HFFc6 (cell line): ENCODE measurements at regions not wholly inside any gene's neighbourhood (a gene's known extent, or its start where the extent isn't known, plus 50 kb on each side); places are given as distances from the start of the nearest gene placed in this dataset.

ENCODE experiments used
- DNase-seq: peaks from one replicate; pipeline ENCODE4 v3.0.0-alpha.2; 2018
- H3K27ac Mint-ChIP-seq: 2 replicates; pipeline ENCODE4 v1.8.0; 2020; ENCODE audit warnings: mild to moderate bottlenecking, mixed read lengths
- H3K27me3 Mint-ChIP-seq: 2 replicates; pipeline ENCODE4 v1.8.0; 2021; ENCODE audit warnings: mild to moderate bottlenecking, moderate library complexity, mixed read lengths; ENCODE audit not compliant: insufficient read depth
- H3K36me3 Mint-ChIP-seq: 2 replicates; pipeline ENCODE4 v1.8.0; 2021; ENCODE audit warnings: low read depth, mixed read lengths
- H3K4me1 Mint-ChIP-seq: 2 replicates; pipeline ENCODE4 v1.8.0; 2020; ENCODE audit warnings: low read depth, mixed read lengths
- H3K4me3 Mint-ChIP-seq: 2 replicates; pipeline ENCODE4 v1.8.0; 2020; ENCODE audit warnings: mild to moderate bottlenecking, moderate library complexity, mixed read lengths
- H3K9me3 Mint-ChIP-seq: 2 replicates; pipeline ENCODE4 v1.8.0; 2020; ENCODE audit warnings: mild to moderate bottlenecking, mixed read lengths
- CTCF ChIP-seq: fragments of 200-600 bp; sonication (generic); IDR thresholded peaks from 2 replicates; pipeline ENCODE4 v1.5.0; 2021; ENCODE audit warnings: antibody characterized with exemption, mild to moderate bottlenecking

GRCh38 chr1:200345520-200345919 lies 64.3 kb downstream of the ZNF281 start:
- no peaks in the 10 kb centered on the region for H3K9me3 Mint-ChIP-seq
- TF ChIP-seq CTCF, result no peak
- H3K4me1 Mint-ChIP-seq, result peaks cover 48% of the 10 kb centered on the region
- no peak overlapping the region for H3K4me3 Mint-ChIP-seq
- H3K27me3 Mint-ChIP-seq, result no peaks in the 10 kb centered on the region
- peaks cover 4% of the 10 kb centered on the region; the same call in 1 of the 2 replicates for H3K36me3 Mint-ChIP-seq
- DNase-seq, result no peak
- no peak overlapping the region for H3K27ac Mint-ChIP-seq

- peak overlapping the region; percentile 48 for H3K27ac Mint-ChIP-seq
- H3K27me3 Mint-ChIP-seq, result no peaks in the 10 kb centered on the region
- peaks cover 44% of the 10 kb centered on the region for H3K4me1 Mint-ChIP-seq
- no peak overlapping the region for H3K4me3 Mint-ChIP-seq
- no peaks in the 10 kb centered on the region for H3K9me3 Mint-ChIP-seq
- DNase-seq, result no peak
- H3K36me3 Mint-ChIP-seq, result peaks cover 4% of the 10 kb centered on the region; the same call in 1 of the 2 replicates
- no peak for TF ChIP-seq CTCF
Observed at GRCh38 chr1:200343874-200344273, 66.0 kb downstream of the ZNF281 start.

GRCh38 chr1:200342511-200343311 lies 67.1 kb downstream of the ZNF281 start:
- peak; percentile 43 for DNase-seq
- peaks cover 47% of the 10 kb centered on the region for H3K4me1 Mint-ChIP-seq
- TF ChIP-seq CTCF, result no peak
- peaks cover 4% of the 10 kb centered on the region; the same call in 1 of the 2 replicates for H3K36me3 Mint-ChIP-seq
- H3K27ac Mint-ChIP-seq, result peak overlapping the region; percentile 75
- H3K27me3 Mint-ChIP-seq, result no peaks in the 10 kb centered on the region
- no peaks in the 10 kb centered on the region for H3K9me3 Mint-ChIP-seq
- H3K4me3 Mint-ChIP-seq, result no peak overlapping the region; the same call in 1 of the 2 replicates

- Mint-ChIP-seq H3K27me3 (no peaks in the 10 kb centered on the region), H3K27ac (no peak overlapping the region), H3K36me3 (peaks cover 4% of the 10 kb centered on the region; the same call in 1 of the 2 replicates), H3K4me1 (peaks cover 69% of the 10 kb centered on the region), H3K9me3 (no peaks in the 10 kb centered on the region), H3K4me3 (no peak overlapping the region)
- DNase-seq, result no peak
- no peak for TF ChIP-seq CTCF
Observed at GRCh38 chr1:200338451-200338850, 71.4 kb downstream of the ZNF281 start.

GRCh38 chr1:200337831-200338230 lies 72.0 kb downstream of the ZNF281 start:
- H3K4me1 Mint-ChIP-seq, result peaks cover 69% of the 10 kb centered on the region
- H3K4me3 Mint-ChIP-seq, result no peak overlapping the region
- no peaks in the 10 kb centered on the region for H3K27me3 Mint-ChIP-seq
- H3K27ac Mint-ChIP-seq, result peak overlapping the region; percentile 84; the same call in 1 of the 2 replicates
- H3K9me3 Mint-ChIP-seq, result no peaks in the 10 kb centered on the region
- TF ChIP-seq CTCF, result no peak
- peaks cover 4% of the 10 kb centered on the region; the same call in 1 of the 2 replicates for H3K36me3 Mint-ChIP-seq
- DNase-seq, result no peak
